HepG2 (cell line): ENCODE measurements at regions not wholly inside any gene's neighbourhood (a gene's known extent, or its start where the extent isn't known, plus 50 kb on each side); places are given as distances from the start of the nearest gene placed in this dataset.

Source experiments
- ATAC-seq: fragments of 200-7000 bp; cut with Tn5 transposase; 3 replicates; pipeline ENCODE4 v1.9.1; 2020; ENCODE audit warnings: mild to moderate bottlenecking, moderate library complexity
- BruUV-seq: library from RNA; stranded (reverse); fragments of 400-500 nt; replicated peaks from 2 replicates; lab custom pipeline; 2021; lab: Mats Ljungman, UMichigan
- CTCF ChIA-PET: fragments of 300-600 bp; formaldehyde crosslinking; extraction: SDS; loops from one replicate; lab custom pipeline; 2021; ENCODE audit warnings: low total read pairs, inconsistent platforms, low intra/inter-chr PET ratio; lab: Yijun Ruan, JAX
- POLR2A ChIA-PET: fragments of 350-600 bp; sonication (Branson Sonifier 250); formaldehyde crosslinking; loops from one replicate; lab custom pipeline; 2020; ENCODE audit warnings: antibody characterized with exemption, inconsistent platforms; lab: Yijun Ruan, JAX
- DNase-seq: peaks from one replicate; pipeline ENCODE4 v3.0.0-alpha.2; 2015; ENCODE audit warnings: low spot score
- FAIRE-seq: peaks from 3 replicates; lab custom pipeline; 2011; peaks lifted over from hg19 to GRCh38; lab: Jason Lieb, UNC
- H2AFZ ChIP-seq: one replicate; pipeline ENCODE4 v1.6.1; 2011; ENCODE audit warnings: low read length, inconsistent platforms
- H3K27ac ChIP-seq: fragments of 300-600 bp; 3 replicates; pipeline ENCODE4 v1.8.0; 2011; ENCODE audit warnings: mixed run types, mild to moderate bottlenecking, mixed read lengths, low read length, inconsistent platforms; ENCODE audit not compliant: insufficient read depth; ENCODE audit errors: extremely low read length
- H3K27me3 ChIP-seq, 2 experiments: fragments of 200-600 bp in 1 of 2; 2 replicates in 1 of 2; 3 replicates in 1 of 2; pipeline versions ENCODE4 v1.6.0 to v1.8.0; 2011; ENCODE audit warnings: low read length in 2 of 2, mild to moderate bottlenecking in 2 of 2, moderate library complexity in 2 of 2, inconsistent platforms in 1 of 2; ENCODE audit not compliant: insufficient read depth in 2 of 2, control insufficient read depth in 1 of 2
- H3K36me3 ChIP-seq, 2 experiments: fragments of 200-600 bp in 1 of 2; replicated peaks in 1 of 2; 2 replicates in 1 of 2; 3 replicates in 1 of 2; pipeline versions ENCODE4 v1.5.1 to v1.8.0; 2011; ENCODE audit warnings: low read length in 2 of 2, inconsistent platforms in 1 of 2; ENCODE audit not compliant: insufficient read depth in 2 of 2, control insufficient read depth in 1 of 2
- H3K4me1 ChIP-seq: 2 replicates; pipeline ENCODE4 v1.5.1; 2012; ENCODE audit warnings: low read length, inconsistent platforms; ENCODE audit not compliant: insufficient read depth
- H3K4me2 ChIP-seq: 2 replicates; pipeline ENCODE4 v1.6.0; 2011; ENCODE audit warnings: low read depth, low read length, inconsistent platforms
- H3K4me3 ChIP-seq, 3 experiments: fragments of 200-600 bp in 1 of 3; sonication (generic), shearing (Covaris generic) in 1 of 3; replicated peaks in 1 of 3; 2 replicates each; pipeline ENCODE4 v1.5.1; 2011 to 2016; ENCODE audit warnings: low read length in 3 of 3, inconsistent platforms in 2 of 3, low read depth in 2 of 3, mild to moderate bottlenecking in 2 of 3, control low read depth in 1 of 3, mixed read lengths in 1 of 3; ENCODE audit not compliant: insufficient read depth in 1 of 3
- H3K79me2 ChIP-seq: one replicate; pipeline ENCODE4 v1.6.1; 2011; ENCODE audit warnings: low read length, inconsistent platforms; ENCODE audit not compliant: insufficient read depth
- H3K9ac ChIP-seq: 2 replicates; pipeline ENCODE4 v1.6.0; 2011; ENCODE audit warnings: mild to moderate bottlenecking, low read depth, low read length, inconsistent platforms; ENCODE audit not compliant: insufficient read depth
- H3K9me3 ChIP-seq: 2 replicates; pipeline ENCODE4 v1.5.1; 2012; ENCODE audit warnings: mild to moderate bottlenecking, low read length
- H4K20me1 ChIP-seq: 2 replicates; pipeline ENCODE4 v1.6.0; 2011; ENCODE audit warnings: inconsistent platforms, mild to moderate bottlenecking, low read length, moderate library complexity; ENCODE audit not compliant: insufficient read depth
- DBP ChIP-seq: sonication (generic); formaldehyde crosslinking; IDR thresholded peaks from 2 replicates; pipeline ENCODE4 v1.4.0; 2020; ENCODE audit warnings: missing genetic modification reagents; ENCODE audit errors: not compliant biosample characterization
- ZBTB10 ChIP-seq: sonication (generic); formaldehyde crosslinking; IDR thresholded peaks from 2 replicates; pipeline ENCODE4 v1.4.0; 2020; ENCODE audit warnings: missing genetic modification reagents, borderline replicate concordance
- ZIK1 ChIP-seq: sonication (generic); formaldehyde crosslinking; IDR thresholded peaks from 2 replicates; pipeline ENCODE4 v1.5.0; 2020; ENCODE audit warnings: mild to moderate bottlenecking, low read depth, missing genetic modification reagents, borderline replicate concordance
- ZNF142 ChIP-seq: sonication (generic); formaldehyde crosslinking; IDR thresholded peaks from 2 replicates; pipeline ENCODE4 v1.4.0; 2020; ENCODE audit warnings: missing genetic modification reagents
- WGBS: methylation state at CpG from one replicate; pipeline ENCODE4 v1.1.6; 2017; ENCODE audit warnings: low lambda C conversion rate; 5-methylcytosine and 5-hydroxymethylcytosine counted together
- in situ Hi-C: cut with HindIII; loops from 2 replicates; pipeline ENCODE4 v1.10.0; 2017; ENCODE audit warnings: low pct_unique_long_range_greater_than_20kb; ENCODE audit not compliant: extremely low pct_ligation_motif_present
- intact Hi-C: fragments of 100-400 bp; cut with micrococcal nuclease; formaldehyde crosslinking; loops from one replicate; pipeline ENCODE4 v1.10.0; 2022; ENCODE audit not compliant: unreplicated experiment

- DNase-seq (no peak), FAIRE-seq (no peak), ATAC-seq (no peak)
- CTCF ChIA-PET: no interaction called here
- Histone ChIP-seq H3K27ac (no peak overlapping the region), H2AFZ (no peak overlapping the region), H3K4me1 (no peaks in the 10 kb centered on the region), H3K9ac (no peak overlapping the region), H4K20me1 (no peaks in the 10 kb centered on the region), H3K4me2 (no peak overlapping the region), H3K79me2 (no peaks in the 10 kb centered on the region), H3K36me3 (no peaks in the 10 kb centered on the region), H3K27me3 (no peaks in the 10 kb centered on the region), H3K4me3 (no peak overlapping the region), H3K9me3 (no peaks in the 10 kb centered on the region)
- POLR2A ChIA-PET: no interaction called here
- BruUV-seq: no TSS peak
- TF ChIP-seq ZIK1 (CRISPR knock-in tag) (no peak), ZNF142 (CRISPR knock-in tag) (no peak), ZBTB10 (CRISPR knock-in tag) (no peak), DBP (CRISPR knock-in tag) (no peak)
- WGBS: 10% methylated on average over 6 of the region's 6 CpGs
- in situ Hi-C loops: no loop called here
- intact Hi-C loops: no loop called here
These were observed 198.1 kb upstream of the TRPC7 start for GRCh38 chr5:136563489-136563888.
